Breast epithelium (tissue), 3 donors: ENCODE measurements at regions not wholly inside any gene's neighbourhood (a gene's known extent, or its start where the extent isn't known, plus 50 kb on each side); places are given as distances from the start of the nearest gene placed in this dataset.

ENCODE experiments used
- POLR2A ChIP-seq: fragments of 450-650 bp; IDR thresholded peaks from one replicate; pipeline ENCODE4 v1.6.1; 2016; ENCODE audit warnings: antibody characterized with exemption, mild to moderate bottlenecking, moderate library complexity
- TF ChIP-seq, protein P1 (sequence below), 3 donors: fragments of 450-650 bp; IDR thresholded peaks; one replicate each; pipeline ENCODE4 v1.5.1; 2016 to 2017; ENCODE audit warnings: antibody characterized with exemption in 3 of 3, mild to moderate bottlenecking in 3 of 3, moderate library complexity in 3 of 3

DNA sequence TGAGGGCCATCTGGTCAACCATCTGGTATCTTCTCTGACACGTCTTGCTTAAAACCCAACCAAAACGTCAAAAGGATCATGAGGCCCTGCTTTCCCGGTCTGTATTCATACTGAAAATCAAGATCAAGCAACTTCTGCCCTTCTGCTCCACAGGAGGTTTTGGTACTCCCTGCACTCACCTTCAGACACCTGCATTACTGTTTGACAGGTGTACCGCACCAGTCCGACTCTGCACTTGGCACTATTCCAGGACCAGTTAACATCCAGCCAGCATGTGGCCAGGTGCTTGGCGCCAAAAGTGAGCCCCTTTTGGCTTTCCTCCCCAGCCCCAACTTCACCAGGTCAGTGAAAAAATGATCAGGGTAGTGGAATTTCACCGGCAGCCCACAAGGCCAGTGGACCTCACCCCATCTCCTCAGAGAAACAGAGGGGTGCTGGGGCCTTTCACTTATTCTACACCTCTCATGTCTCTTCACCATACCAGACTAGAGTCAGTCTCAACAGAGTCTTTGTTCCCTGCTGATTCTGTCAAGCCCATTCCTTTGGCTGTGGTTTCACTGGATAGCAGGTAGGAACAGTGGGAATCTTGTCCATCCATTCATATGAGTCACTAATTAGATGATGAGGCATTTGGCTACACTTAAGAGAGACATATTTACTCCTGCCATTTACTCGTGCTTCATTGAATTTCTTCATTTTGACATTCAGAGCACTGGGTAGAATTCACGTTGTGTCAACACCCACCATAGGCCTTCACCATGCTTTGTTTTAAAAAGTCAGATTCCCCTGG, 85.3 kb downstream of the ZNF726 start:
- TF ChIP-seq POLR2A, result no peak
- TF ChIP-seq, protein P1, sequence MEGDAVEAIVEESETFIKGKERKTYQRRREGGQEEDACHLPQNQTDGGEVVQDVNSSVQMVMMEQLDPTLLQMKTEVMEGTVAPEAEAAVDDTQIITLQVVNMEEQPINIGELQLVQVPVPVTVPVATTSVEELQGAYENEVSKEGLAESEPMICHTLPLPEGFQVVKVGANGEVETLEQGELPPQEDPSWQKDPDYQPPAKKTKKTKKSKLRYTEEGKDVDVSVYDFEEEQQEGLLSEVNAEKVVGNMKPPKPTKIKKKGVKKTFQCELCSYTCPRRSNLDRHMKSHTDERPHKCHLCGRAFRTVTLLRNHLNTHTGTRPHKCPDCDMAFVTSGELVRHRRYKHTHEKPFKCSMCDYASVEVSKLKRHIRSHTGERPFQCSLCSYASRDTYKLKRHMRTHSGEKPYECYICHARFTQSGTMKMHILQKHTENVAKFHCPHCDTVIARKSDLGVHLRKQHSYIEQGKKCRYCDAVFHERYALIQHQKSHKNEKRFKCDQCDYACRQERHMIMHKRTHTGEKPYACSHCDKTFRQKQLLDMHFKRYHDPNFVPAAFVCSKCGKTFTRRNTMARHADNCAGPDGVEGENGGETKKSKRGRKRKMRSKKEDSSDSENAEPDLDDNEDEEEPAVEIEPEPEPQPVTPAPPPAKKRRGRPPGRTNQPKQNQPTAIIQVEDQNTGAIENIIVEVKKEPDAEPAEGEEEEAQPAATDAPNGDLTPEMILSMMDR (IDR thresholded peaks at IDR 0.05), result no peak
